ENCODE measurements at regions not wholly inside any gene's neighbourhood (a gene's known extent, or its start where the extent isn't known, plus 50 kb on each side); places are given as distances from the start of the nearest gene placed in this dataset.

DNA sequence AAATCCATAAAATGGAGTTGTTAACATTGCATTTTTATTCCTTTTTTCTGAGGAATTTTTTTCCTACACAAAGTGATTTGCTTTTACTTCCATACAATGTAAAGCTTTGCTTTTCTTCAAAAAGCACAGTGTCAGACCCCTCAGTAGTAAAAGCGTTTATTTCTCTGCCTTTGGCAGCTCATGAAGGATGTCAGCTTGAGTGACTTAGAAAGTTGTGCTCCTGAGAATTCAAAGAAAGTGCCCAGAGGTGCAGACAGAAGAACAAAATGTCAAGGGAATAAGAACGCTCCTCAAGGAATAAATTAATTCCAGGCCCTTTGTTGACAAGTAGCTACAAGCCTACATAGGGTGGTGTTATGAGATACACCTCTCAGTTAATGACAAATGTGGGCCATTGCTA, 369.3 kb upstream of the ADARB2 start:
- in situ Hi-C loops (cut with MboI; ENCODE audit: low pct_unique_long_range_greater_than_20kb, low sequenced_read_pairs, unreplicated experiment), result no loop called here
- TF ChIP-seq, protein P1, sequence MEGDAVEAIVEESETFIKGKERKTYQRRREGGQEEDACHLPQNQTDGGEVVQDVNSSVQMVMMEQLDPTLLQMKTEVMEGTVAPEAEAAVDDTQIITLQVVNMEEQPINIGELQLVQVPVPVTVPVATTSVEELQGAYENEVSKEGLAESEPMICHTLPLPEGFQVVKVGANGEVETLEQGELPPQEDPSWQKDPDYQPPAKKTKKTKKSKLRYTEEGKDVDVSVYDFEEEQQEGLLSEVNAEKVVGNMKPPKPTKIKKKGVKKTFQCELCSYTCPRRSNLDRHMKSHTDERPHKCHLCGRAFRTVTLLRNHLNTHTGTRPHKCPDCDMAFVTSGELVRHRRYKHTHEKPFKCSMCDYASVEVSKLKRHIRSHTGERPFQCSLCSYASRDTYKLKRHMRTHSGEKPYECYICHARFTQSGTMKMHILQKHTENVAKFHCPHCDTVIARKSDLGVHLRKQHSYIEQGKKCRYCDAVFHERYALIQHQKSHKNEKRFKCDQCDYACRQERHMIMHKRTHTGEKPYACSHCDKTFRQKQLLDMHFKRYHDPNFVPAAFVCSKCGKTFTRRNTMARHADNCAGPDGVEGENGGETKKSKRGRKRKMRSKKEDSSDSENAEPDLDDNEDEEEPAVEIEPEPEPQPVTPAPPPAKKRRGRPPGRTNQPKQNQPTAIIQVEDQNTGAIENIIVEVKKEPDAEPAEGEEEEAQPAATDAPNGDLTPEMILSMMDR (IDR thresholded peaks at IDR 0.05; ENCODE audit: extremely low read depth, insufficient read depth, missing control alignments), result no peak

DNA sequence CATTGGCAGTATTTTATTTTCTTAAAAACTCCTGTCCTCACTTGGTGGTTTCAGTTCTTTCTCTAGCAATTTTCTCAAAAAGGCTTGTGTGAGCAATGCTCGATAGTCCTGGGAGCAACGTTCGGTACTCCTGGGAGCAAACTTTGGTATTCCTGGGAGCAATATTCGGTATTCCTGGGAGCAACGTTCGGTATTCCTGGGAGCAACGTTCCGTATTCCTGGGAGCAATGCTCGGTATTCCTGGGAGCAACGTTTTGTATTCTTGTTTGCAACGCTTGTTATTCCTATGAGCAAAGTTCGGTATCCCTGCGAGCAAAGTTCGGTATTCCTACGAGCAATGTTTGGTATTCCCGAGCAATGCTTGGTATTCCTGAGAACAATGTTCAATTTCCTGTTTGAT, 362.0 kb upstream of the ADARB2 start:
- no peak for DNase-seq (ENCODE audit: low spot score)
- in situ Hi-C loops (cut with MboI; ENCODE audit: low pct_unique_long_range_greater_than_20kb, low sequenced_read_pairs, unreplicated experiment), result no loop called here
- TF ChIP-seq, protein P1 (IDR thresholded peaks at IDR 0.05; ENCODE audit: extremely low read depth, insufficient read depth, missing control alignments), result no peak

More for the DNA sequence above, 369.3 kb upstream of the ADARB2 start:
- no peak for DNase-seq (ENCODE audit: low spot score)

DNA sequence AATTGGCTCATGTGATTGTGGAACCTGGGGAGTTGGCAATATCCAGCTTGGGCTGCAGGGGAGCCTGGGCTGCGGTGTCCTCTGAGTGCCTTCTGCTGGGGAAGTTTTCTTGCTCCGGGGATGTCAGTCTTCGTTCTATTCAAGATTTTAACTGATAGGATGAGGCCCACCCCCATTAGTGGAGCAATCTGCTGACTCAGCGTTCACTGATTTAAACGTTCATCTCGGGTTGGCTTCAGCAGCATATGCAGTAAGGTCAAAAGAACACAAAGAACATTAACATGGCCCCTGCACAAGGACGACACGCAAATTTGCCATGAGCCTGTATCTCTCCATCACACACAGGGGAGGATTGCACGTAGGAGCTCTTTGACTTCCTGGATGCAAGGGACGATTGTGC, 360.6 kb upstream of the ADARB2 start:
- DNase-seq (ENCODE audit: low spot score), result no peak
- in situ Hi-C loops (cut with MboI; ENCODE audit: low pct_unique_long_range_greater_than_20kb, low sequenced_read_pairs, unreplicated experiment), result no loop called here
- TF ChIP-seq, protein P1 (IDR thresholded peaks at IDR 0.05; ENCODE audit: extremely low read depth, insufficient read depth, missing control alignments), result no peak

DNA sequence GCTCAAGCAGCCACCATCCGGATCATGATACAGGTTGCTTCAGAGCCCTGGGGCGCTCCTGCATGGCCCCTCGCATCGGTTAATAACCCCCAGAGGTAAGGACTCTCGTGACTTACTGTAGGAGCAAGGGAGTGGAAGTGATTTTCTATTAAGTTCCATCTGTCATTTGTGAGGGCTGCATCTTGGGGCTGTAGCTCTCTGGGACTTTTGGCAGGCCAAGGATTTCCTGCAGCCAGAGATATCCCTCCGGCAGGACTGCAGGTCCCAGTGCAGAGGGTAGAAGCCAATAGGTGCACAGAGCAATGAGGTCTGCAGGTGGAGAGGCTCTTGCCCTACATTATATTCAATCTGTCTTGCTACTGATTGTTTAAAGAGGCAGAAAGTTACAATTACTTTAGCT, 356.8 kb upstream of the ADARB2 start:
- TF ChIP-seq, protein P1 (IDR thresholded peaks at IDR 0.05; ENCODE audit: extremely low read depth, insufficient read depth, missing control alignments), result no peak
- no peak for DNase-seq (ENCODE audit: low spot score)
- in situ Hi-C loops (cut with MboI; ENCODE audit: low pct_unique_long_range_greater_than_20kb, low sequenced_read_pairs, unreplicated experiment), result no loop called here

DNA sequence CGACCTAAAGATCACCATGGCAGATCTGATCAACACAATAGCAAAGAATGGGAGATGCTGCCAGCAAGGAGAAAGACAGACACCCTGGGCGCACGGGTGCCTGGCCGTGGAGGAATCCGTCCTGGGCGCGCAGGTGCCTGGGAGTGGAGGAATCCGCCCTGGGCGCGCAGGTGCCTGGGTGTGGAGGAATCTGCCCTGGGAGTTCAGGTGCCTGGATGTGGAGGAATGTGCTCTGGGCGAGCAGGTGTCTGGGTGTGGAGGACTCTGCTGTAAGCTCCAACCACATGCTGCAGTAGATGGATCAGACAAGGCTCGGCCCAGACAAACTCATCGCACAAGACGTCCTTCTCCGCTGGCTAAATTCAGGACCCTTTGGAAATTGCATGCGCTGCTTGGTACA, 346.3 kb upstream of the ADARB2 start:
- no peak for DNase-seq (ENCODE audit: low spot score)
- in situ Hi-C loops (cut with MboI; ENCODE audit: low pct_unique_long_range_greater_than_20kb, low sequenced_read_pairs, unreplicated experiment), result no loop called here
- TF ChIP-seq, protein P1 (IDR thresholded peaks at IDR 0.05; ENCODE audit: extremely low read depth, insufficient read depth, missing control alignments), result no peak

DNA sequence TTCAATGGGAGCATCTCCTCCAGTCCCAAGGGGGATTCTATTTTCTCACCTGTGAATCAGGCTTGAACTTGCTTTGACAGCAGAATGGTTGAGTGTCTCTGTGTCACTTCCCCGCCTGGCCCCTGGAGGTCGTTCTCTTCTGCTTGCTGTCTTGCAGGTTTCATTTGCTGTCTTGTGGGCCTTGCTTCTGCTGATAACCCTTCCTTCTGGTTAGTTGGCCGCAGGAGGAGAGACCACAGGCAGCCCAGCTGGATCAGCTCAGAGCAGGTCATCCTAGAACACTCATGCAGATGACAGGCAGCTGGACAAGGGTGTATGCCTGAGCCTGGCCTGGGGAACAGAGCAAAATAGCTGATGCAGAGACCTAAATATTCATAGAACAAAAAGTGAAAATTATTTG, 344.2 kb upstream of the ADARB2 start:
- TF ChIP-seq, protein P1 (IDR thresholded peaks at IDR 0.05; ENCODE audit: extremely low read depth, insufficient read depth, missing control alignments), result no peak
- in situ Hi-C loops (cut with MboI; ENCODE audit: low pct_unique_long_range_greater_than_20kb, low sequenced_read_pairs, unreplicated experiment), result no loop called here
- DNase-seq (ENCODE audit: low spot score), result no peak

DNA sequence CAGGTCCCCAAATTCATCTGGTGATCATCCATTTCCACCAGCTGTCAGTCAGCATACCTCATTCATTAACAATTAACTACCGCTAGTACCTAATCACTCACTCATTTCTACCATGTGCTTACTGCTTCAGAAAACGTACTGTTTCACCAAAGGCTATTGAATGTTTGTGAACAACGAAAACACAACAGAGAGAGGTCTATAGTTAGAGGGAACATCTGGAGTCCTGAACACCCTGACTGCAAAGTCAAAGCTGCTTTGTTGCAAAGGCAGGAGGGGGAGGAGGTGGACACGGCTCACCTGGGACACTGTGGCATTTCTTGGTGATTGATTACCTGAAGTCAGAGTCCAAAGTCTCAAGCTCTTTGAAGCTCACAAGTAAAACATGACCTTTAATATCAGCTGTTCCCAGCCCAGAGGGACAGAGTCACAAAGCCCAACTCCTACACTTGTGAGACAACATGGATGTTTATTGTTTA, 342.3 kb upstream of the ADARB2 start:
- in situ Hi-C loops (cut with MboI; ENCODE audit: low pct_unique_long_range_greater_than_20kb, low sequenced_read_pairs, unreplicated experiment), result no loop called here
- no peak for DNase-seq (ENCODE audit: low spot score)
- TF ChIP-seq, protein P1 (IDR thresholded peaks at IDR 0.05; ENCODE audit: extremely low read depth, insufficient read depth, missing control alignments), result no peak

Measured in GM13977 (cell line).